GM12801 (cell line): ENCODE measurements at regions not wholly inside any gene's neighbourhood (a gene's known extent, or its start where the extent isn't known, plus 50 kb on each side); places are given as distances from the start of the nearest gene placed in this dataset.

Experiments used
- CTCF ChIP-seq: IDR thresholded peaks from one replicate; pipeline ENCODE4 v1.5.1; 2011; ENCODE audit warnings: control low read depth; ENCODE audit not compliant: insufficient read length; ENCODE audit errors: extremely low read depth

DNA sequence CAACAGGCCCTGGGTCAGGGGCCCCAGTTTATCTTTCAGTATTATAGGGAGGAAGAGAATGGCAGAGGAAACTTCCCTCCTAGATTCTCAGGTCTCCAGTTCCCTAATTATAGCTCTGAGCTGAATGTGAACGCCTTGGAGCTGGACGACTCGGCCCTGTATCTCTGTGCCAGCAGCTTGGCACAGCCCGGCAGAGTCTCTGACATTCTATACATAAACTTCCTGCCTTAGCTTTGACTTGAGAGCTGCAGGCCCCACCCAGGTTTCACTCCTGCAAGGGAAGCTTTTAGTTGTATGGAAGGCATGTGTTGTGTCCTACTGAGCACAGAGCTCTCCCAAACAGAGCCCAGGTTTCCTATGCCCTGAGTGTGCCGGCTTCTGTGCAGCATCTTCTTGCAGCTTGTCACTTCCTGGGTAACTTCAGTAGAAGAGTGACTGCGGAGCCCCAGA lies 205.6 kb upstream of the PRSS58 start:
- TF ChIP-seq CTCF, result no peak

GRCh38 chr7:142461437-142461836 lies 203.6 kb upstream of the PRSS58 start:
- TF ChIP-seq CTCF, result no peak

DNA sequence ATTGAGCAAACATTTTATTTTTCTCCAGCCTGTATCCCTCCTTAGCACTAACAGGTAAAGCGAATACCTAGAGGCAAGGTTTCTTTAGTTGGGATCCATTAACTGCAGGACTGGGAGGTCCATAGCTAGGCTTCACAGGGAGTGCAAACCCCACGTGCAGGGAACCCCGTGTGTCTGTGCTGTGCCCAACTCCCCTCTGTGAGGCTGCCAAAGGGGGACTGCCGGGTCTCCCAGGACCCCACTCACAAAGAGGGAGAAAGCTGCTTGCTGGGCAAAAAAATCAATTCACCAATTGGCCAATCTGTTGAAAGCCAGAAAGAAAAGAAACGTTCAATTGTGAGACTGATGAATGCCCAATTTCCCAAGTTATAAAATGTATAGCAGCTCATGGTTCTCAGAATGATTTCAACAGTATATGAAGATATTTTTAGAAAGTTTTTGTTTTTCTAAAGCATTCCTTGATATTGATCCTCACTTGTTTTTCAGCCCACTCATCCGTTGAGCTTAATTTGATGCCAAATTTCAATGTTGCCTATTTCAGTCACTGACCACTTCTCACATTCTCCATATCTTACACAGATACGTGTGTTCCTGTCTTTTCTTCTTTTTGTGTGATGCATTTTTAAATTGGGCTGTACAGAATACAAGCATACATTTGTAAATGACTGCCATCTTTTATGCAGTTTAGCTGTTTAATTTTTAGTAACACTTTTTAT lies 202.7 kb upstream of the PRSS58 start:
- TF ChIP-seq CTCF, result no peak

GRCh38 chr7:142459551-142459963 lies 201.7 kb upstream of the PRSS58 start:
- no peak for TF ChIP-seq CTCF

- TF ChIP-seq CTCF, result no peak
Measured at GRCh38 chr7:142457146-142457703, 199.4 kb upstream of the PRSS58 start.

DNA sequence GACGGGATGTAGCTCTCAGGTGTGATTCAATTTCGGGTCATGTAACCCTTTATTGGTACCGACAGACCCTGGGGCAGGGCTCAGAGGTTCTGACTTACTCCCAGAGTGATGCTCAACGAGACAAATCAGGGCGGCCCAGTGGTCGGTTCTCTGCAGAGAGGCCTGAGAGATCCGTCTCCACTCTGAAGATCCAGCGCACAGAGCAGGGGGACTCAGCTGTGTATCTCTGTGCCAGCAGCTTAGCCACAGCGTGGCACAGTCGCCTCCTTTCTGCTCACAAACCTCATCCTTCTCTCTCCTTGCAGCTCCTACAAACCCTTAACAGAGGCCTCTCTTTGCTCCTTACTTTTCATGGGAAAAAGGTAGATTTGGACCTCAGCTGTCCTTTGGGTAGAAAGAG lies 197.5 kb upstream of the PRSS58 start:
- TF ChIP-seq CTCF, result no peak

DNA sequence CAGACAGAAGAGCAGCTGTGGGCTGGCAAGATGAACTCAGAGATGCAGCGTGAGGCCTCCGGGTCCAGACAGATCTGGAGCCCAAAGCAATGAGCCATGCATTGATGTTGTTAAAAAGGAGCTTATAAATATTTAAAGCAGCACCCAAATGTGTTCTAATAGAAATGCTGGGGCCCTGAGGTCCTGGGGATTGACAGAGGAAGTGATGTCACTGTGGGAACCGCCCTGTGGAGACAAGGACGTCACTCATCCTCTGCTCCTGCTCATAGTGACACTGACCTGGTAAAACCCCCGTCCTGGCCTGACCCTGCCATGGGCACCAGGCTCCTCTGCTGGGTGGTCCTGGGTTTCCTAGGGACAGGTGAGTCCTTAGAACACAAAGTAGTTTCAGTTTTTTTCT lies 197.0 kb upstream of the PRSS58 start:
- no peak for TF ChIP-seq CTCF
